HG03066 (cell line): ENCODE measurements at regions not wholly inside any gene's neighbourhood (a gene's known extent, or its start where the extent isn't known, plus 50 kb on each side); places are given as distances from the start of the nearest gene placed in this dataset.

ENCODE experiments used
- ATAC-seq: cut with Tn5 transposase; IDR thresholded peaks from one replicate; pipeline ENCODE4 v1.9.1; 2021; ENCODE audit warnings: low read depth; ENCODE audit not compliant: unreplicated experiment

GRCh38 chr11:91396236-91397133 lies 828.1 kb upstream of the FAT3 start:
- no peak for ATAC-seq

DNA sequence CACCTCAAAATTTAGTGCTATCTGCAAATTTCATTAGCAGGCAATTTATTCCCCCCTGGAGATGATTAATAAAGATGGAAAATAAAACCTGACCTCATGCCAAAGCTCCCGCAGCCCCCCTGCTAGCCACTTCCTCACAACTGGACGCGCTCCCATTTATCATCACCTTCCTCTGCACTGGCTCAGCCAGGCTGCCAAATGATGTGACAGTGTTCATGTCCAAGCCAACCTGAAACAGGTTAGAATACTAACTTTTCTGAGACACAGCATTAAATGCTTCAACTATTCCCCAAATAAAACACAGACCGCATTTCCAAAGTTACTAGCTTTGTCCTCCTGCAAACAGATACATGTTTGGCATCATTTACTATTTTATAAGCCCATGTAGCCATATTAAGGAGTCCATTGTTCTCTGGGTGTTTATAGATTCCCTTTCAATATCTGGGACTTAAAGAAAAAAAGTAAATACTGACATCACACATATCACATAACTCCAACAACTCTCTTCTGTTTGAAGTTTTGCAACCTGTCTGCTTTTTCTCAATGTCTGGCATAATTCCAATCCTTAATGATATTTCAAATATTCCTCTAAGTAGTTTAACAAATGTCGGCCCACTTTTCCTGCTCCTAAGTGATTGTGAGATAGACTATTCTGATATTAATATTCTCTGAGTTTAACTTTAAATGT lies 829.7 kb upstream of the FAT3 start:
- ATAC-seq = no peak

GRCh38 chr11:91394073-91394726 lies 830.4 kb upstream of the FAT3 start:
- ATAC-seq = no peak

DNA sequence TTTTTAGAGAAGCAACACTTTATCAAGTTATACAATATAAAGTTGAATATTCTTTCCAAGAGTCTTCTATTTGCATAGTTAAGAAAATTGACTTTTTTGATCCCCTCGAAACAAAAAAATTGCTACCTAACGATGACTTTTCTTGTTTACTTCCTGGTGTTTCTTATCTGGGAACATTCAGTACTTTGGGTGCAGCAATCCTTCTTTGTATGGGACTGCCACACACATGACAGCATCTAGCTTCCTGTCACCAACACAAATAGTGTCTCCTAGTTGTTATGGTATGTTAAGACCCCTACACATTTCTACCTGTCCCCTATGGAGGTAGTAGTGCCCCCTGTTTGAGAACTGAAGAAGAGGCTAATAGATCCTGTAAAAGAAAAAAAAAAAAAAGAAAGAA lies 841.7 kb upstream of the FAT3 start:
- no peak for ATAC-seq

- ATAC-seq = no peak
These were observed 849.8 kb upstream of the FAT3 start for GRCh38 chr11:91374794-91375193.

DNA sequence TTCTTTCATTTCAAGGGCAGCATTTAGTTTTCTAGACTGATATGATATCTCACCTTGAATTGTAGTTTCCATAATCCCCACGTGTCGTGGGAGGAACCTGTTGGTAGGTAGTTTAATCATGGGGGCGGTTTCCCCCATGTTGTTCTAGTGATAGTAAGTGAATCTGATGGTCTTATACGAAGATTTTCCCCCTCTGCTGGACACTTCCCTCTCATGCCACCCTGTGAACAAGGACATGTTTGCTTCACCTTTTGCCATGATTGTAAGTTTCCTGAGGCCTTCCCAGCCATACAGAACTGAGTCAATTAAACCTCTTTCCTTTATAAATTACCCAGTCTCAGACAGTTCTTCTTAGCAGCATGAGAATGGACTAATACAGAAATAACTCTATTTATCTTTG lies 851.1 kb upstream of the FAT3 start:
- no peak for ATAC-seq

GRCh38 chr11:91366816-91367215 lies 857.8 kb upstream of the FAT3 start:
- no peak for ATAC-seq

DNA sequence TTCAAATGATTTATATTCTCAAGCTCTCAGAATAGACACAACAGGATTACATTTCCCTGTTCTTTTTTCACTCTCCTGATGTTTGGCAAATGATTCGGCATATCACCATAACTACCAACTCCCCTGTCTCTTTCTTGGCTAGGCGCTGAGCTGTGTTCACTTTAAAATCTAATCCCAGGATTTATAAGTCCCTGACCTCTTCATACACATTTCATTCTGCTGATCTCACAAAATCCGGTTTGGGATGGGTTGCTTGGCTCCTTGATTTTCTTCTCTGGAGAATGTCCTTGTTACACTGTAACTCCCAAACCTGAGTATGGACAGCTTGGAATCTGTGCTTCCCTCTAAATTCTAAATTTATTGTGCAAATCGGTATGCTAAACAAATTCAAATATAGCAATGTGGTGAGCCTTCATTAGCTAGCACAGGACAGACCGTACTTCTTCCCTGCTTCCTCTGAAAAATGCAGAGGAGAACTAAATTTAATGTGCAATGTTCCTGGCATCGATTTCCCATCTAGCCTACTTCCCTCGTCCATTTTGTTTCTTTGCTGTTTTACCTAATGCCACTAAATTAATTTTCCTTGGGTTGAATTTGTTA lies 858.5 kb upstream of the FAT3 start:
- no peak for ATAC-seq

- ATAC-seq = no peak
These were observed 873.7 kb upstream of the FAT3 start for GRCh38 chr11:91350931-91351330.

DNA sequence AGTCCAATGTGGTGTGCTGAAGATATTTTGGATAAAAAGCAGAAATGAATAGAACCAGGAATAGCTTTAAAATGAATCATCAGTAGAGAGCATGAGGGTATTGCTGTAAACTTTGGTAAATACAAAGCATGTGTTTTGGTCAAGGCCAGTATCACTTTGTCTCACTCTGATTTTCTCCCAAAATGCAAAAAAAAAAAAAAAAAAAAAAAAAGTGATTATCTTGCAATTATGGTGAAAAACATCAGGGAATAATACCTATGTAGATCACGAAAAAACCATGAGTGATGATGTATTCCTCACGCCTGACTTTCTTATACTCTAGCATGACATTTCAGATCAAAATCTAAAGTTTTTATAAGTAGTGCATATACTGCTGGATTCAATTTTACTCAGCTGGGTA lies 897.9 kb upstream of the FAT3 start:
- ATAC-seq = no peak

GRCh38 chr11:91326280-91326679 lies 898.3 kb upstream of the FAT3 start:
- no peak for ATAC-seq

DNA sequence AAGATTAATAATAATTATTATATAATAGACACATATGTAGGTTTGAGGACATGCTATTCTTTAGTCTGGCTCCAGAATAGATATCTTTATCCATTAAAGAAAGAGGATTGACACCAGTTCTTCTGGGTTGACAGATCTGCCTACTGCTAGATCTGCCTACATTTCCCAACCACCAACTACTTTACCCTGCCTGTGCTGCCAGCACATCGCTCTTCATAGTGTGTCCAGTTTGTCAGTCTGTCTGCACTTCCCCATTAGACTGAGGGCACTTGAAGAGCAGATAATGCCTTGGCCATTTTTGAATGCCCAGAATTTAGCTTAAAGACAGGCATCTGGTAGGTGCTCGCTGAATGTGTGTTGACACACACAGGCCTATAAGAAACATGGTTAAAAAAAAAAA lies 910.1 kb upstream of the FAT3 start:
- no peak for ATAC-seq

DNA sequence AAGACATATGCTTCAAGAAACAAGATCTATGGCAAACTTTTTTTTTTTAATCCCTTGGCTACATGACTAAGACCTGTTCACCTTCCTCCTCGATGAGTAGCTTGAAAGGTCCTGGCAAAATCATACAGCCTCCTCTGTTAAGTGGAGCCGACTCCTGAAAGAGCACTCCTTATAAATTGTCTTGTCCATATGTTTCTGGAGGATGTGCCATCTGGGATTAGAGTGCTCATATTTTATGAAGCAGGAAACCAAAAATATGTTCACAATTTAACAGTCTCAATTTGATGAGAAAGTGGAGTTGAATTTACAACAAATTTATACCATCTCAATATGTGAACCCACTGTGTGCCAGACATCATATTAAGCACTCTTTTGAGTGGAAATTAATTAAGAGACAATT lies 912.1 kb upstream of the FAT3 start:
- ATAC-seq = no peak

DNA sequence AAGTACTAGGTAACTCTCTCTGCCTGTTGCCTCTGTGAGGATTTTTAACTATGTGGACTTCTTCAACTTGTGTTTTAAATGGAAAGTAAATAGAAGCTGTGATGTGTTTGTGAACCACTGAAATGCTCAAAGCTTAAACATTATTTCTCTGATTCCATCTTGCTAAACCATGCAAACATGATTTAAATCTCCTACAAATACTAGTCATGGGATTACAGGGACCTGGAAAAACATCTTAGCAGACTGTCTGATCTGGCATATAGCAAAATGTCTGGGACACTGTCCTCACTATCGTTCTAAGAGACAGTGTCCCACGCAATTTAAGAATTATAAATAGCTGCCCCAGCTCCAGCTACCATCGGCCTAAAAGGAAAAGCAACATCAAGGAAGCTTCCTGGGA lies 914.5 kb upstream of the FAT3 start:
- ATAC-seq = no peak

- no peak for ATAC-seq
These were observed 916.5 kb upstream of the FAT3 start for GRCh38 chr11:91308069-91308468.

- no peak for ATAC-seq
These were observed 919.2 kb upstream of the FAT3 start for GRCh38 chr11:91305402-91305801.

GRCh38 chr11:91303749-91304148 lies 920.9 kb upstream of the FAT3 start:
- no peak for ATAC-seq

DNA sequence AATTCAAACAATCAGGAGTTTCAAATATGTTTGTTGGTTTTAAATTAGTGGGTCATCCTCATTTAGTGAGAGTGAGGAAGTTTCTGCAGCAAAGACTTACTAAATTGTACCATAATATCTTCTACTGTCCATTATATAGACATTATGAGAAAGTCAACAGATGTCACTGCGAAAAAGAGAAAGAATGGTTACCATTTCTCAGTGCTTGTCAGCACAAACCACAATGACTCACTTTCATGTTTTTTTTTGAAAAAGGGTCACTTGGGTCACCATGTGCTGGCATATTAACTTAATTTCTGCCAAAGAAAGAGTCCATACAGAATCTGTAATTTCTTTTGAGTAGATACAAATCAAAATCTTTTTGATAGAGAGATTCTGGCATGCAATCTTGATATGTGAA lies 924.6 kb upstream of the FAT3 start:
- ATAC-seq = peak; percentile 75

- ATAC-seq = no peak
These were observed 928.0 kb upstream of the FAT3 start for GRCh38 chr11:91296629-91297028.

DNA sequence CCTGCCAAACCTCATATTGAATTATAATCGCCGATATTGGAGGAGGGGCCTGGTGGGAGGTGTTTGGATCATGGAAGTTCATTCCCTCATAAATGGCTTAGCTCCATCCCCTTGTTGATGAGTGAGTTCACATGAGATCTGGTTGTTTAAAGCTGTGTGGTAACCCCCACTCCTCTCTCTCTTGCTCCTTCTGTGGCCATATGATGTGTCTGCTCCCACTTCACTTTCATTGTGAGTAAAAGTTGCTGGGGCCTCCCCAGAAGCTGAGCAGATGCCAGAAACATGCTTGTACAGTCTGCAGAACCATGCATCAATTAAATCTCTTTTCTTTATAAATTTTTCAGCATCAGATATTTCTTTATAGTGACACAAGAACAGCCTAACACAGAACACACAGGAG lies 929.0 kb upstream of the FAT3 start:
- no peak for ATAC-seq

GRCh38 chr11:91293119-91293518 lies 931.5 kb upstream of the FAT3 start:
- ATAC-seq = no peak
